ENCODE measurements at regions not wholly inside any gene's neighbourhood (a gene's known extent, or its start where the extent isn't known, plus 50 kb on each side); places are given as distances from the start of the nearest gene placed in this dataset.

DNA sequence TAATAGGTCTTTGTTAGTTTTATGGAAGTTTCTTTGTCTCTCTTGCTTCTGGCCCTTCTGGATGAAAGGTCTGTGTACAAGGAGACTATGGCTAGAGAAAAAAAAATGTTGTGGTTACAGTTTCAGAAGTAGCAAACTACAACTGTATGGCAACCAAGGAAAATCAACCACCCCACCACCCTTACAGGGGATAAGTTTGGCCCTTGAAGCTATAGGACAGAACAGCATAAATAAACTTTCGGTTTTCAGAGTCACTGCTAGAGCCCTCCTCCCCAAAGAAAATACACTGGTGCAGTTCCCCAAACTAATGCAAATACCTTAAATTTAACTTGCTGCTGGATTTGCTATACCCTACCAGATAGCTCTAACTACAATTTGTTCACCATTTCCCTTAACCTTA, 1216.7 kb downstream of the EFNA5 start:
- no peak for TF ChIP-seq EZH2phosphoT487 (IDR thresholded peaks at IDR 0.05; ENCODE audit: borderline replicate concordance, low read depth)
- TF ChIP-seq, protein P1, sequence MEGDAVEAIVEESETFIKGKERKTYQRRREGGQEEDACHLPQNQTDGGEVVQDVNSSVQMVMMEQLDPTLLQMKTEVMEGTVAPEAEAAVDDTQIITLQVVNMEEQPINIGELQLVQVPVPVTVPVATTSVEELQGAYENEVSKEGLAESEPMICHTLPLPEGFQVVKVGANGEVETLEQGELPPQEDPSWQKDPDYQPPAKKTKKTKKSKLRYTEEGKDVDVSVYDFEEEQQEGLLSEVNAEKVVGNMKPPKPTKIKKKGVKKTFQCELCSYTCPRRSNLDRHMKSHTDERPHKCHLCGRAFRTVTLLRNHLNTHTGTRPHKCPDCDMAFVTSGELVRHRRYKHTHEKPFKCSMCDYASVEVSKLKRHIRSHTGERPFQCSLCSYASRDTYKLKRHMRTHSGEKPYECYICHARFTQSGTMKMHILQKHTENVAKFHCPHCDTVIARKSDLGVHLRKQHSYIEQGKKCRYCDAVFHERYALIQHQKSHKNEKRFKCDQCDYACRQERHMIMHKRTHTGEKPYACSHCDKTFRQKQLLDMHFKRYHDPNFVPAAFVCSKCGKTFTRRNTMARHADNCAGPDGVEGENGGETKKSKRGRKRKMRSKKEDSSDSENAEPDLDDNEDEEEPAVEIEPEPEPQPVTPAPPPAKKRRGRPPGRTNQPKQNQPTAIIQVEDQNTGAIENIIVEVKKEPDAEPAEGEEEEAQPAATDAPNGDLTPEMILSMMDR (IDR thresholded peaks at IDR 0.05) = no peak
- TF ChIP-seq NFIC (IDR thresholded peaks at IDR 0.05; ENCODE audit: borderline replicate concordance) = no peak
- TF ChIP-seq TAF1 (IDR thresholded peaks at IDR 0.05; ENCODE audit: borderline replicate concordance, low read depth, low read length) = no peak
- TF ChIP-seq SMC3 (IDR thresholded peaks at IDR 0.05; ENCODE audit: low read depth, low read length) = no peak
- no peak for TF ChIP-seq POLR2AphosphoS5 (IDR thresholded peaks at IDR 0.05; ENCODE audit: low read depth, low read length)
- no peak for TF ChIP-seq EP300 (IDR thresholded peaks at IDR 0.05; ENCODE audit: borderline replicate concordance in 1 of 2, low read depth in 1 of 2, low read length in 1 of 2)
- TF ChIP-seq, protein P2, sequence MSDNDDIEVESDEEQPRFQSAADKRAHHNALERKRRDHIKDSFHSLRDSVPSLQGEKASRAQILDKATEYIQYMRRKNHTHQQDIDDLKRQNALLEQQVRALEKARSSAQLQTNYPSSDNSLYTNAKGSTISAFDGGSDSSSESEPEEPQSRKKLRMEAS (IDR thresholded peaks at IDR 0.05; ENCODE audit: low read depth) = no peak
